ENCODE measurements at regions not wholly inside any gene's neighbourhood (a gene's known extent, or its start where the extent isn't known, plus 50 kb on each side); places are given as distances from the start of the nearest gene placed in this dataset.

DNA sequence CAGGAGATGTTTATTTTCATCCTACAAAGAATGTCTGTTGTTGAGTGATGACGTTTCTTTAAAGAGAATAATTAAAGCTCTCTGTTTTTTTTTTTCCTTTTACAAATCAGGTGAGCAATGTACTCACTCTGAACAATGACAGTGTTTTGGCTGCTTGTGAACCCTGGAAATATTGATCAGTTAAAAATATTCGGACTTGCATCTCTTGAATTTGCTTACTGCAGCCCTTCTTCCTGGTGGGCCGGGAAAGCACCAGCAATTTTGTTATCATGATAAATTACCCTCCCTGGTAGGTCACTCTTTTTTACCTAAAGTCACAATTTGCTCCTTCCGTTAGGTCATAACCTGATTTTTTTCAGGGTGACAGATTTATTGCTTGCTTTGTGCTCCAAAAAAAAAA, 72.3 kb upstream of the NR5A2 start:
- TF ChIP-seq, protein P1, sequence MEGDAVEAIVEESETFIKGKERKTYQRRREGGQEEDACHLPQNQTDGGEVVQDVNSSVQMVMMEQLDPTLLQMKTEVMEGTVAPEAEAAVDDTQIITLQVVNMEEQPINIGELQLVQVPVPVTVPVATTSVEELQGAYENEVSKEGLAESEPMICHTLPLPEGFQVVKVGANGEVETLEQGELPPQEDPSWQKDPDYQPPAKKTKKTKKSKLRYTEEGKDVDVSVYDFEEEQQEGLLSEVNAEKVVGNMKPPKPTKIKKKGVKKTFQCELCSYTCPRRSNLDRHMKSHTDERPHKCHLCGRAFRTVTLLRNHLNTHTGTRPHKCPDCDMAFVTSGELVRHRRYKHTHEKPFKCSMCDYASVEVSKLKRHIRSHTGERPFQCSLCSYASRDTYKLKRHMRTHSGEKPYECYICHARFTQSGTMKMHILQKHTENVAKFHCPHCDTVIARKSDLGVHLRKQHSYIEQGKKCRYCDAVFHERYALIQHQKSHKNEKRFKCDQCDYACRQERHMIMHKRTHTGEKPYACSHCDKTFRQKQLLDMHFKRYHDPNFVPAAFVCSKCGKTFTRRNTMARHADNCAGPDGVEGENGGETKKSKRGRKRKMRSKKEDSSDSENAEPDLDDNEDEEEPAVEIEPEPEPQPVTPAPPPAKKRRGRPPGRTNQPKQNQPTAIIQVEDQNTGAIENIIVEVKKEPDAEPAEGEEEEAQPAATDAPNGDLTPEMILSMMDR (IDR thresholded peaks at IDR 0.05; ENCODE audit: insufficient read depth, low read length) = no peak
- TF ChIP-seq POLR2AphosphoS5 (IDR thresholded peaks at IDR 0.05; ENCODE audit: low read depth) (no peak), SPI1 (IDR thresholded peaks at IDR 0.05; ENCODE audit: borderline replicate concordance, low read depth) (no peak)
- TF ChIP-seq, protein P2, sequence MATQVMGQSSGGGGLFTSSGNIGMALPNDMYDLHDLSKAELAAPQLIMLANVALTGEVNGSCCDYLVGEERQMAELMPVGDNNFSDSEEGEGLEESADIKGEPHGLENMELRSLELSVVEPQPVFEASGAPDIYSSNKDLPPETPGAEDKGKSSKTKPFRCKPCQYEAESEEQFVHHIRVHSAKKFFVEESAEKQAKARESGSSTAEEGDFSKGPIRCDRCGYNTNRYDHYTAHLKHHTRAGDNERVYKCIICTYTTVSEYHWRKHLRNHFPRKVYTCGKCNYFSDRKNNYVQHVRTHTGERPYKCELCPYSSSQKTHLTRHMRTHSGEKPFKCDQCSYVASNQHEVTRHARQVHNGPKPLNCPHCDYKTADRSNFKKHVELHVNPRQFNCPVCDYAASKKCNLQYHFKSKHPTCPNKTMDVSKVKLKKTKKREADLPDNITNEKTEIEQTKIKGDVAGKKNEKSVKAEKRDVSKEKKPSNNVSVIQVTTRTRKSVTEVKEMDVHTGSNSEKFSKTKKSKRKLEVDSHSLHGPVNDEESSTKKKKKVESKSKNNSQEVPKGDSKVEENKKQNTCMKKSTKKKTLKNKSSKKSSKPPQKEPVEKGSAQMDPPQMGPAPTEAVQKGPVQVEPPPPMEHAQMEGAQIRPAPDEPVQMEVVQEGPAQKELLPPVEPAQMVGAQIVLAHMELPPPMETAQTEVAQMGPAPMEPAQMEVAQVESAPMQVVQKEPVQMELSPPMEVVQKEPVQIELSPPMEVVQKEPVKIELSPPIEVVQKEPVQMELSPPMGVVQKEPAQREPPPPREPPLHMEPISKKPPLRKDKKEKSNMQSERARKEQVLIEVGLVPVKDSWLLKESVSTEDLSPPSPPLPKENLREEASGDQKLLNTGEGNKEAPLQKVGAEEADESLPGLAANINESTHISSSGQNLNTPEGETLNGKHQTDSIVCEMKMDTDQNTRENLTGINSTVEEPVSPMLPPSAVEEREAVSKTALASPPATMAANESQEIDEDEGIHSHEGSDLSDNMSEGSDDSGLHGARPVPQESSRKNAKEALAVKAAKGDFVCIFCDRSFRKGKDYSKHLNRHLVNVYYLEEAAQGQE (IDR thresholded peaks at IDR 0.05; ENCODE audit: insufficient replicate concordance, low read depth) = no peak

All from HL-60 (cell line).